Left lung (tissue), 4 donors: ENCODE measurements at regions not wholly inside any gene's neighbourhood (a gene's known extent, or its start where the extent isn't known, plus 50 kb on each side); places are given as distances from the start of the nearest gene placed in this dataset.
A peak's percentile ranks its signal among the peaks of the same experiment; 100 is the strongest.

Source experiments
- ATAC-seq: fragments of 200-7000 bp; cut with Tn5 transposase; one replicate; pipeline ENCODE4 v1.9.1; 2020; ENCODE audit warnings: moderate library complexity
- DNase-seq, 4 donors: peaks; one replicate each; pipeline ENCODE4 v3.0.0-alpha.2; 2013 to 2020
- H3K27ac ChIP-seq, 2 donors: fragments of 200-600 bp; sonication (generic) in 1 of 2; one replicate each; pipeline versions ENCODE4 v1.5.0 to v1.8.0; 2020 to 2021
- H3K27me3 ChIP-seq, 2 donors: fragments of 200-600 bp; sonication (generic) in 1 of 2; one replicate each; pipeline versions ENCODE4 v1.5.0 to v1.8.0; 2020 to 2021
- H3K36me3 ChIP-seq, 2 donors: fragments of 200-600 bp; sonication (generic) in 1 of 2; one replicate each; pipeline versions ENCODE4 v1.5.0 to v1.8.0; 2020 to 2021
- H3K4me1 ChIP-seq, 2 donors: fragments of 200-600 bp; one replicate each; pipeline ENCODE4 v1.8.0; 2021
- H3K4me3 ChIP-seq, 2 donors: fragments of 200-600 bp; sonication (generic) in 1 of 2; one replicate each; pipeline versions ENCODE4 v1.5.0 to v1.8.0; 2020 to 2021; ENCODE audit warnings: mild to moderate bottlenecking in 1 of 2
- H3K9me3 ChIP-seq, 2 donors: fragments of 200-600 bp; sonication (generic) in 1 of 2; one replicate each; pipeline versions ENCODE4 v1.5.0 to v1.8.0; 2020 to 2021
- intact Hi-C, 2 donors: fragments of 100-400 bp; cut with DNase I; formaldehyde crosslinking; loops; one replicate each; pipeline versions ENCODE4 v1.11.2 to v1.14.2; 2022
- TF ChIP-seq, protein P1 (sequence below), 2 donors: fragments of 200-600 bp; sonication (generic) in 1 of 2; IDR thresholded peaks; one replicate each; pipeline versions ENCODE4 v1.5.0 to v1.8.0; 2021; ENCODE audit warnings: antibody characterized with exemption in 2 of 2
- donor health status: DM: no; HTN: yes; CAD: no.
- donor health status: DM: no; HTN: no; CAD: no.

DNA sequence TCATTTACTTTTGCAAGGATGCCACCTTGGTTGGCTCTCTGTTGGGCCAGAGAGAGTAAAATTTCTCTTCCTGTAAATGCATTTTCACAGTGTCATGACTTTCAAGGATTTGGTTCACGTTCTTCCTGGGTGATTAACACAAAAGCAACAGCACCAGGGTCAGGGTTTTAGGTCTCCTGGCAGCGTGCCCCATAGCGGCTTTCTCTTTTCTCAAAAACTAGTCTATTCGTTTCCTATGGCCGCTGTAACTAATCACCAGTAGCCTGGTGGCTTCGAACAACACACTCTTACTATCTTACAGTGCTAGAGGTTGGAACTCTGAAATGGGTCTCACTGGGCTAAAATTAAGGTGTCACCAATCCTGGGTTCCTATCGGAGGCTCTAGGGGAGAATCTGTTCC, 56.3 kb upstream of the ACMSD start:
- ATAC-seq (no peak), DNase-seq (no peak)
- Histone ChIP-seq H3K27ac (no peak overlapping the region), H3K27me3 (no peaks in the 10 kb centered on the region), H3K36me3 (no peaks in the 10 kb centered on the region), H3K9me3 (no peaks in the 10 kb centered on the region), H3K4me1 (peaks cover 0 to 18% of the 10 kb centered on the region in 2 donors), H3K4me3 (no peak overlapping the region)
- TF ChIP-seq, protein P1, sequence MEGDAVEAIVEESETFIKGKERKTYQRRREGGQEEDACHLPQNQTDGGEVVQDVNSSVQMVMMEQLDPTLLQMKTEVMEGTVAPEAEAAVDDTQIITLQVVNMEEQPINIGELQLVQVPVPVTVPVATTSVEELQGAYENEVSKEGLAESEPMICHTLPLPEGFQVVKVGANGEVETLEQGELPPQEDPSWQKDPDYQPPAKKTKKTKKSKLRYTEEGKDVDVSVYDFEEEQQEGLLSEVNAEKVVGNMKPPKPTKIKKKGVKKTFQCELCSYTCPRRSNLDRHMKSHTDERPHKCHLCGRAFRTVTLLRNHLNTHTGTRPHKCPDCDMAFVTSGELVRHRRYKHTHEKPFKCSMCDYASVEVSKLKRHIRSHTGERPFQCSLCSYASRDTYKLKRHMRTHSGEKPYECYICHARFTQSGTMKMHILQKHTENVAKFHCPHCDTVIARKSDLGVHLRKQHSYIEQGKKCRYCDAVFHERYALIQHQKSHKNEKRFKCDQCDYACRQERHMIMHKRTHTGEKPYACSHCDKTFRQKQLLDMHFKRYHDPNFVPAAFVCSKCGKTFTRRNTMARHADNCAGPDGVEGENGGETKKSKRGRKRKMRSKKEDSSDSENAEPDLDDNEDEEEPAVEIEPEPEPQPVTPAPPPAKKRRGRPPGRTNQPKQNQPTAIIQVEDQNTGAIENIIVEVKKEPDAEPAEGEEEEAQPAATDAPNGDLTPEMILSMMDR (IDR thresholded peaks at IDR 0.05): no peak
- intact Hi-C loops: no loop called here

DNA sequence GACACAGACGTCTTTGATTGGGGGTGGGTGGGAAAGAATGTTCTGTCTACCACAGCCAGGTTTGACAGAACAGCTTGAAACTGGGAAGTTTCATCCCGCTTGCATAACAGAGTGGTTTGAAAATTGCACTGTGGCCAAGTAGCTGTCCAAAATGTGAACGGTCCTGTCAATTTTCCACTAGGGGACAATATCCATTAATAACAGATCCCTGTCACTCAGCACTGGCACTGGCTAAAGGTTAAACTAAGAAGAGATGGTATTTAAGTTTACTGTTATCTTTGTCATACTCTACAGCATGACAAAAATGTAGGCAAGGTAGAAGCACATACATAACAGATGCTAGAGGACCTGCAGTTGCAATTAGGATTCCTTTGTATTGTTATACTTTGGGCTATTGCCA, 55.6 kb upstream of the ACMSD start:
- Histone ChIP-seq H3K9me3 (no peaks in the 10 kb centered on the region), H3K4me3 (no peak overlapping the region), H3K27me3 (no peaks in the 10 kb centered on the region), H3K36me3 (no peaks in the 10 kb centered on the region), H3K4me1 (peaks cover 0 to 18% of the 10 kb centered on the region in 2 donors), H3K27ac (no peak overlapping the region)
- TF ChIP-seq, protein P1 (IDR thresholded peaks at IDR 0.05): peak in 1 of 2 donors; percentile 53
- ATAC-seq (no peak), DNase-seq (peak in 1 of 4 donors; percentile 30)
- intact Hi-C loops: no loop called here

DNA sequence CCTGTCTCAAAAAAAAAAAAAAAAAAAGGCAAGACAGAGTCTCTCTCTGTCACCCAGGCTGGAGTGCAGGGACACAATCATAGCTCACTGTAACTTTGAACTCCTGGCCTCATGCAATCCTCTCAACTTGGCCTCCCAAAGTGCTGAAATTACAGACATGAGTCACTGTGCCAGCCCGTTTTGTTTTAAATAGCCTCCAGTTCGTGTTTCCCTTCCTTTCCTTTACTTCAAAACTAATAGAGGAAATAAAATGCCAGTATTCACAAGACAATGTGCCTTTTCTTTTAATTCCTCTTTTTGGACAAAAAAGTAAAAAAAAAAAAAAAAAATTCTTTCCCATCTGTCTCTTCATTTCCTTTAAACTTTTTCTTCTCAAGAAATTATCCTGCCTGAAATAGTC, 54.5 kb upstream of the ACMSD start:
- ATAC-seq (peak; percentile 48), DNase-seq (peak in 1 of 4 donors; percentile 36)
- Histone ChIP-seq H3K27ac (peak overlapping the region in 1 of 2 donors; percentile 51), H3K27me3 (no peaks in the 10 kb centered on the region), H3K4me1 (peaks cover 0 to 18% of the 10 kb centered on the region in 2 donors), H3K4me3 (no peak overlapping the region), H3K9me3 (no peaks in the 10 kb centered on the region), H3K36me3 (no peaks in the 10 kb centered on the region)
- TF ChIP-seq, protein P1 (IDR thresholded peaks at IDR 0.05): no peak
- intact Hi-C loops: no loop called here

DNA sequence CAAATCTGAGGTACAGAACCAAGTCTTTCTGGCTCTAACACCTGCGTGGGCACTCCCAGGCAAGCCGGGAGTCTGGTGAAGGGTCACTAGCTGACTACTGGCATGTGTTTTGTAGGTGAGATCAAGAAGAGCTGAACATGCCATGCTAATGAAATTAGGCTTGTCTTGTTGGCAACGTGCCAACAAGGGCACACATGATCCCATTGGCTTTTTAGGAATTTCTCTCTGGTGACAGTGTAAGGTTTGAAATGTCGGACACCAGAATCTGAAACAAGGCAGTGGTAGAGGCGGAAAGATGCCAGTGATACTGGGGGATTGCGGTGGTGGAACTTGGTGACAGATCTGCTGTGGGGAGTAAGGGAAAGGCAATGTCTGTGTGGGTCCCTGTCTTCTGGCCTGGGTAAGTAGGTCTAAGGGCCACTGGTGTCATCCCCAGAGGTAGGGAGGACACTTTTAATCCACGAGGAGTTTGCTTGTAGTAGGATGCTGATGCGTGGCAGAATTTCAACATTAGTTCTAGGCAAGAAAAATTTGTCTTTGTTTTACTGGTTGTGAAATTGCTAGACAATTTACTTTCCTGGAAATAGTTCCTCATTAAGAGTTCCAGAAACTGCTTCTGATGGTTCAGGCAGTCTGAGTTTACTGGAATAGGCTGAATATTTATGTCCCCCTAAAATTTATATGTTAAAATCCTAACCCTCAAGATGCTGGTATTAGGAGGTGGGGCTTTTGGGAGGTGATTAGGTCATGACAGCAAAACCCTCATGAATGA, 52.6 kb upstream of the ACMSD start:
- H3K4me1 ChIP-seq: peaks cover 0 to 18% of the 10 kb centered on the region in 2 donors
- DNase-seq: no peak
- no peaks in the 10 kb centered on the region for H3K27me3 ChIP-seq
- no peaks in the 10 kb centered on the region for H3K36me3 ChIP-seq
- TF ChIP-seq, protein P1 (IDR thresholded peaks at IDR 0.05): no peak
- no peak overlapping the region for H3K4me3 ChIP-seq
- peak; percentile 33 for ATAC-seq
- H3K27ac ChIP-seq: peak overlapping the region in 1 of 2 donors; percentile 20
- no peaks in the 10 kb centered on the region for H3K9me3 ChIP-seq
- intact Hi-C loops: no loop called here

DNA sequence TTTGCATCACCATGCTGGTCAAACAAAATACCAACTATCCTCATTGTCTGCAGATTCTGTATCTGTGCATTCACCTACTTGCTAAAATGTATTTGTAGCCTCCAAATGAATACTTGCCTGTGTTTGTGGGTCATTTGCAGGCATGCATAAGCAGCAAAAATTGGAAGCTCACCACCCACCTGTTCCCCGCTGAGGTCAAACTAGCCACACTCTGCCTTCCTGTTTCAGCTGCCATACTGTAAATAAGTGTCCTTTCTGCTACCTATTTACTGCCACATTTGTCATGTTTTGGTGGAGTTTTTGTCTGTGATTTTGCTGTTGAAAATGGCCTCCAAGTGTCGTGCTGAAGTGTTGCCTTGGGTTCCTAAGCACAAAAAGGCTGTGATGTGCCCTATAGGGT, 50.0 kb upstream of the ACMSD start:
- DNase-seq: no peak
- Histone ChIP-seq H3K4me3 (no peak overlapping the region), H3K36me3 (no peaks in the 10 kb centered on the region), H3K9me3 (no peaks in the 10 kb centered on the region), H3K27me3 (no peaks in the 10 kb centered on the region), H3K27ac (no peak overlapping the region), H3K4me1 (peaks cover 0 to 7% of the 10 kb centered on the region in 2 donors)
- intact Hi-C loops: no loop called here
- no peak for ATAC-seq
- TF ChIP-seq, protein P1 (IDR thresholded peaks at IDR 0.05): no peak
